Pancreas (tissue), 10 donors: ENCODE measurements at regions not wholly inside any gene's neighbourhood (a gene's known extent, or its start where the extent isn't known, plus 50 kb on each side); places are given as distances from the start of the nearest gene placed in this dataset.

Experiments
- ATAC-seq, 4 donors: fragments of 200-7000 bp; cut with Tn5 transposase; one replicate each; pipeline versions ENCODE4 v1.8.0 to v1.9.1; 2020; ENCODE audit warnings: mild to moderate bottlenecking in 4 of 4, moderate library complexity in 4 of 4
- DNase-seq, 6 donors: peaks; one replicate each; pipeline ENCODE4 v3.0.0-alpha.2; 2020
- FAIRE-seq: peaks from 2 replicates; lab custom pipeline; 2012; peaks lifted over from hg19 to GRCh38; lab: Jason Lieb, UNC
- H3K27ac ChIP-seq, 4 donors: fragments of 200-600 bp; sonication (generic); 1 replicate in 3 of 4; 2 replicates in 1 of 4; pipeline versions ENCODE4 v1.5.0 to v1.8.0; 2020
- H3K27me3 ChIP-seq, 4 donors: fragments of 200-600 bp; one replicate each; pipeline ENCODE4 v1.8.0; 2021
- H3K36me3 ChIP-seq, 3 donors: fragments of 200-600 bp; sonication (generic) in 1 of 3; one replicate each; pipeline versions ENCODE4 v1.5.0 to v1.8.0; 2020 to 2021
- H3K4me1 ChIP-seq, 3 donors: fragments of 200-600 bp; one replicate each; pipeline ENCODE4 v1.8.0; 2021
- H3K4me3 ChIP-seq, 4 donors: fragments of 200-600 bp; sonication (generic) in 2 of 4; one replicate each; pipeline versions ENCODE4 v1.5.0 to v1.8.0; 2020 to 2021
- H3K9me3 ChIP-seq, 4 donors: fragments of 200-600 bp; one replicate each; pipeline ENCODE4 v1.8.0; 2021
- WGBS, 2 donors: extraction: QIAGEN DNeasy Blood & Tissue Kit; methylation state at CpG; one replicate each; pipeline ENCODE4 v1.1.7; 2013; 5-methylcytosine and 5-hydroxymethylcytosine counted together
- intact Hi-C, 3 donors: fragments of 100-400 bp; cut with DNase I; formaldehyde crosslinking; loops; one replicate each; pipeline versions ENCODE4 v1.11.1 to v1.14.2; 2022
- TF ChIP-seq, protein P1 (sequence below), 4 donors: fragments of 200-600 bp; sonication (generic) in 3 of 4; IDR thresholded peaks; one replicate each; pipeline versions ENCODE4 v1.5.0 to v1.8.0; 2021; ENCODE audit warnings: antibody characterized with exemption in 4 of 4
- donor health status: healthy with polysubstance abuse.
- donor health status: DM: no; HTN: no; CAD: no; lungs with moderate emphysema.
- donor health status: DM: no; HTN: no; CAD: no.
- donor health status: control.
- donor health status: control.
- donor health status: Bipolar disorder and iron deficiency.
- donor health status: DM: yes; HTN: yes; CAD: no.
- donor health status: DM: no; HTN: no; CAD: no.
- donor health status: DM: no; HTN: no; CAD: no.
- donor health status: DM: yes; HTN: yes; CAD: no.

DNA sequence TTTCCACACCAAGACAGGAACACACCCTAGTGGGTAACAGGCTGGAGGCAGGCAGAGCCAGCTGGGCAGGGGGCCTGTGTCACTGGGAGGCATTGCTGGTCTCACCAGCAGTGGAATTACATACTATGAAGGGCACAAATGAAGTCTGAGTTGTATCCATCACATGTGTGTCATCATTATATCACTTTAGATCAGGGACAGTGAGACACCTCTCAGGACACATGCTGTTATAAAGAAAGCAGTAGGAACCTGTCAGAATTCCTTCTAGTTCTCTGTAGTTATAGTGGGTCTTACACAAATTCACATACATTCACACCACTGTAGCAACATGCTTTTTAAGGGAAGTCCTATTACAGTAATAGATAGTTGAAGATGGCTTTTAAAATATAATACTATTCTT, 63.5 kb upstream of the FYN start:
- H3K27ac ChIP-seq = no peak overlapping the region
- TF ChIP-seq, protein P1, sequence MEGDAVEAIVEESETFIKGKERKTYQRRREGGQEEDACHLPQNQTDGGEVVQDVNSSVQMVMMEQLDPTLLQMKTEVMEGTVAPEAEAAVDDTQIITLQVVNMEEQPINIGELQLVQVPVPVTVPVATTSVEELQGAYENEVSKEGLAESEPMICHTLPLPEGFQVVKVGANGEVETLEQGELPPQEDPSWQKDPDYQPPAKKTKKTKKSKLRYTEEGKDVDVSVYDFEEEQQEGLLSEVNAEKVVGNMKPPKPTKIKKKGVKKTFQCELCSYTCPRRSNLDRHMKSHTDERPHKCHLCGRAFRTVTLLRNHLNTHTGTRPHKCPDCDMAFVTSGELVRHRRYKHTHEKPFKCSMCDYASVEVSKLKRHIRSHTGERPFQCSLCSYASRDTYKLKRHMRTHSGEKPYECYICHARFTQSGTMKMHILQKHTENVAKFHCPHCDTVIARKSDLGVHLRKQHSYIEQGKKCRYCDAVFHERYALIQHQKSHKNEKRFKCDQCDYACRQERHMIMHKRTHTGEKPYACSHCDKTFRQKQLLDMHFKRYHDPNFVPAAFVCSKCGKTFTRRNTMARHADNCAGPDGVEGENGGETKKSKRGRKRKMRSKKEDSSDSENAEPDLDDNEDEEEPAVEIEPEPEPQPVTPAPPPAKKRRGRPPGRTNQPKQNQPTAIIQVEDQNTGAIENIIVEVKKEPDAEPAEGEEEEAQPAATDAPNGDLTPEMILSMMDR (IDR thresholded peaks at IDR 0.05) = no peak
- no peaks in the 10 kb centered on the region for H3K36me3 ChIP-seq
- H3K27me3 ChIP-seq = no peaks in the 10 kb centered on the region
- ATAC-seq = no peak
- peaks cover 0 to 1% (median 0%) of the 10 kb centered on the region in 4 donors for H3K9me3 ChIP-seq
- no peak for DNase-seq
- no peak for FAIRE-seq
- intact Hi-C loops = no loop called here
- H3K4me3 ChIP-seq = no peak overlapping the region
- H3K4me1 ChIP-seq = no peaks in the 10 kb centered on the region

DNA sequence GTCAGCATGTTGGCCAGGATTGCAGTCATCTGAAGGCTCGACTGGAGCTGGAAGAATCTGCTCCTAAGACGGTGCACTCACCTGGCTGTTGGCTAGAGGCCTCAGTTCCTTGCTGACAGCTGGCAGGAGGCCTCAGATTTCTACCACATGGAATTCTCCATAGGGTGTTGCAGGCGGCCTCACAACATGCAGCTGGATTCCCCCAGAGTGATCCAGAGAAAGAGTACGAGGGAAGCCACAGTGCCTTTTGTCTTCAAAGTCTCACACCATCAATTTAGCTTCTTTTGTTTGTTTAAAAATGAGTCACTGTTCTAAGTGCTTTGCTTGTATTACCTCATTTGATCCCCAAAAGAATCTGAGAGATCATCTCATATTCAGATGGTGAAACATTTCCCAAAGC, 65.5 kb upstream of the FYN start:
- Histone ChIP-seq H3K27me3 (no peaks in the 10 kb centered on the region), H3K4me1 (no peaks in the 10 kb centered on the region), H3K4me3 (no peak overlapping the region), H3K27ac (no peak overlapping the region), H3K9me3 (peaks cover 0 to 4% (median 0%) of the 10 kb centered on the region in 4 donors), H3K36me3 (no peaks in the 10 kb centered on the region)
- DNase-seq (no peak), FAIRE-seq (no peak), ATAC-seq (no peak)
- intact Hi-C loops = no loop called here
- TF ChIP-seq, protein P1 (IDR thresholded peaks at IDR 0.05) = no peak
- 52 to 65% methylated on average over 4 of the region's 4 CpGs for WGBS, 2 donors

GRCh38 chr6:111939902-111940301, 66.7 kb upstream of the FYN start:
- FAIRE-seq = no peak
- DNase-seq = no peak
- no peaks in the 10 kb centered on the region for H3K4me1 ChIP-seq
- H3K27me3 ChIP-seq = no peaks in the 10 kb centered on the region
- WGBS, 2 donors = 30 to 39% methylated on average over 2 of the region's 2 CpGs
- no peak overlapping the region for H3K4me3 ChIP-seq
- H3K27ac ChIP-seq = no peak overlapping the region
- TF ChIP-seq, protein P1 (IDR thresholded peaks at IDR 0.05) = no peak
- intact Hi-C loops = no loop called here
- H3K9me3 ChIP-seq = peaks cover 0 to 4% (median 0%) of the 10 kb centered on the region in 4 donors
- no peak for ATAC-seq
- H3K36me3 ChIP-seq = no peaks in the 10 kb centered on the region

GRCh38 chr6:111940801-111941200, 67.5 kb upstream of the FYN start:
- ATAC-seq (no peak), FAIRE-seq (no peak), DNase-seq (no peak)
- intact Hi-C loops = no loop called here
- Histone ChIP-seq H3K36me3 (no peaks in the 10 kb centered on the region), H3K9me3 (peaks cover 0 to 4% (median 0%) of the 10 kb centered on the region in 4 donors), H3K27me3 (no peaks in the 10 kb centered on the region), H3K4me3 (no peak overlapping the region), H3K27ac (no peak overlapping the region), H3K4me1 (no peaks in the 10 kb centered on the region)
- TF ChIP-seq, protein P1 (IDR thresholded peaks at IDR 0.05) = no peak

DNA sequence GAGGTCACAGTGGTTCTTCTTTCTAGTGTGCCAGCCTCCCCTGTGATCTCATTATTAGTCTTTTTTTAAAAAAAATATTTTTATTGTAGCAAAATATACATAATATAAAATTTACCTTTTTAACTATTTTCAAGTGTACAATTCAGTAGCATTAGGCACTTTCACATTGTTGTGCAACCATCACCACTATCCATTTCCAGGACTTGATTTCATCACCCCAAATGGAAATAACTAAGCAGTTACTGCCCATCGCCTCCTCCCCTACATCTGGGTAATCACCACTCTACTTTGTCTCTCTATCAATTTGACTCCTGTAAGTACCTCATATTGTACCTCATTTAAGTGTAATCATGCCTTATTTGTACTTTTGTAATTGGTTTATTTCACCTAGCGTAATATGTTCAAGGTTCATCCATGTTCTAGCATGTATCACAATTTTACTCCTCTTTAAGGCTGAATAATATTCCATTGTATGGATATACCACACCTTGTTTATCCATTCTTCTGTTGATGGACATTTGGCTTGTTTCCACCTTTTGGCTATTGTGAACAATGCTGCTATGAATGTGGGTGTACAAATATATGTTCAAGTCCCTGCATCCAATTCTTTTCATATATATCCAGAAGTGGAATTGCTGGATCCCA, 68.6 kb upstream of the FYN start:
- peaks cover 0 to 4% (median 0%) of the 10 kb centered on the region in 4 donors for H3K9me3 ChIP-seq
- no peak overlapping the region for H3K4me3 ChIP-seq
- WGBS, 2 donors = 76 to 88% methylated on average over 2 of the region's 2 CpGs
- H3K27ac ChIP-seq = no peak overlapping the region
- no peak for DNase-seq
- no peaks in the 10 kb centered on the region for H3K36me3 ChIP-seq
- FAIRE-seq = no peak
- intact Hi-C loops = no loop called here
- peak in 1 of 4 donors; percentile 31 for ATAC-seq
- no peaks in the 10 kb centered on the region for H3K27me3 ChIP-seq
- TF ChIP-seq, protein P1 (IDR thresholded peaks at IDR 0.05) = no peak
- H3K4me1 ChIP-seq = no peaks in the 10 kb centered on the region
